NB4 (cell line): ENCODE measurements at regions not wholly inside any gene's neighbourhood (a gene's known extent, or its start where the extent isn't known, plus 50 kb on each side); places are given as distances from the start of the nearest gene placed in this dataset.

Experiments
- CTCF ChIP-seq: IDR thresholded peaks from one replicate; pipeline ENCODE4 v1.5.1; 2012; ENCODE audit warnings: low read depth, low read length
- MAX ChIP-seq: IDR thresholded peaks from 2 replicates; pipeline ENCODE4 v1.6.1; 2011; ENCODE audit warnings: low read depth, low read length

DNA sequence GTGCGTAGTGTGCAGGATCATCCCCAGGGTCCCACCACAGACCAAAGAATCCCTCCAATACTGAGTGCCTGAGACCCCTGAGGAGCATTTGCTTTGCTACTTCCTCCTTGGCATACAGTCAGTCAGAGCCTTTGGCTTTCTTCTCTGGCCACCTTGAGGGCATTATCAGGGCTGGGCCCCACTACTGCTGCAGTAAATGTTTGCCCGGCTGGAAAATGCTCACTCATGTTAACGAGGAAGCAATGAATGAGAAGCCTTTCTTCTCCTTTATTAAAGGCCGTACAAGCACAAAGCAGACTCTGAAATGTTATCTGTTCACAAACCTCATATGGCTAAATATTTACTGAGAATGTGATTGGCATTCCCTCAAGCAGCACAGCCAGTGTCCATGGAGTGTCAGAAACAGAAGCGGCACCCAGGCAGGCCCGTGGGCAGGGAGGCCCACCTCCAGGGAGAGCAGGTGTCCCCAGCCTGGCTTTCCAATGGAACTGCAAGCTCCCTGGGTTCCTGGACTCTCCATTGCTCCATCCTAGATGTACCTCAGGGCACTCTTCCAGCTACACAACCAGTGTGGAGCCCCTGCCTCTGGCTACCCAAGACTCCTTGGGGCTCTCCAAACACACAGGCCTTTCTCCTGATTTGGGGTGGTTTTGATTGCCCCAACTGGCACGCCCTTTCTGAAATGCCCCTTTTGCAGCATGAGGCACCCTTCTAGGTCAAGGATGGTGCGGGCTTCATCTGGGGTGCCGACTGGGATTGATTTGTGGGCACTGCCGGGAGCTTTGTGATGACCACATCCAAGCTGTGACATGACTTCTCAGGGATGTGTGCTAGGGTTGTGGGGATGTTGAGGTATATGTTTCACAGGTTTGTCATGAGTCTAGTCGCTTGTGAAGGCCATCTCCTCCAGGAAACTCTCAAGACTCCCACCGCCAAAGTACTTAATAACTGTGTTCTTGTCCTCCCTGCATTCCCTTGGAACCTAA lies 195.6 kb downstream of the FAM43A start:
- TF ChIP-seq CTCF = no peak
- no peak for TF ChIP-seq MAX
